OCI-M2 (cell line): ENCODE measurements at regions not wholly inside any gene's neighbourhood (a gene's known extent, or its start where the extent isn't known, plus 50 kb on each side); places are given as distances from the start of the nearest gene placed in this dataset.

ENCODE experiments used
- DNase-seq: peaks from one replicate; lab custom pipeline; 2025; ENCODE audit not compliant: unreplicated experiment; lab: John Stamatoyannopoulos, UW

DNA sequence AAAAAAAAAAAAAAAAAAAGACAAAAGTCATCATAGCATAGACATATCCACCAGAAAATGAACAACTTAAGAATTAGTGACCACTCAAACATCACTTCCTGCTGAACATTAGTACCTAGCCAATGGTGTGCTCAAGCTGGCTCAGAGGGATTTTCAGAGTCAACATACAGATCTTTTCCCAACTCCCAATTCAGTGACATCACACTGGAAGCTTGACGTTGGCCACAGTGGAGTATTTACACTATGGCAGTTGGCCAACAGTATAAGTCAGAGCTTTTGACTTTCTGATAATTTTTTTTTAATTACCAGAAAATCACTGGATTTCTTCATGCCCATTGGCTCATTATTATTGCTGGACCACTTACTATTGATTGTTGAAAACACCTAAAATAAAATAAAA lies 383.5 kb downstream of the ARHGEF28 start:
- DNase-seq = no peak

DNA sequence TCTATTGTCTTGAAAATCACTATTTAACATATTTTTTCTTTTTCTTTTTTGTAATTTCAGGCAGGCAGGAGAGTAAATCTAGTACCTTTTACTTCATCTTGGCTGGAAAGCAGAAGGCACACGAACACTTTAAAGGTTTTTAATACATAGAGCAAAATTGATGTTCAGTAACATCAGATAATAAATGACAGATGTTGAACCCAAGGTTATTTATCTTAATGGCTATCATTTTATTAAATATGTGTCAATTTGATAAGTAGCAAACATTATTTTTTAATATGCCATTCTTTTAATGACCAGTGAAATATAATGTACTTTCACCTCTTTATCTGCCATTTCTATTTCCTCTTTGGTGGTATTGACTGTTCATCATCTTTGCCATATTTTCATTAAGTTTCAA lies 381.2 kb downstream of the ARHGEF28 start:
- DNase-seq = no peak

- no peak for DNase-seq
Measured at GRCh38 chr5:73999297-73999696, 373.3 kb downstream of the ARHGEF28 start.

DNA sequence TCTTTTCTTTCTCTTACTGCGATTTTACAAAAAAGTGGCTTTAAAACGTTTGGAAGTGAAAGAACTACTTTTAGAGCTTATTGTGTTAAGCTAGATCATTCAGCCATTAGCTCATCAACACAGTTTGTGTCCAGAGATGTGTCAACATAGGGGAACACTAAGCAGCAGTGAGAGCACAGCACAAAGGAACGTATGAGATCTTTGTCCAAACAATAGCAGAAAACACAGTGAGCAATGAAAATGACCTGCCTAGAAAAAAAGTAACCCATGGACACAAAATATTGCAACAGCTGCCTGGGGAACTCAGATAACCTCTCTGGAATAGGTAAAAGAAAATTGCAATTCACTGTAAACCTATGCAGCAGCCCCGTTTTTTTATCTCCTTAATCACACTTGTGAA lies 372.5 kb downstream of the ARHGEF28 start:
- no peak for DNase-seq

DNA sequence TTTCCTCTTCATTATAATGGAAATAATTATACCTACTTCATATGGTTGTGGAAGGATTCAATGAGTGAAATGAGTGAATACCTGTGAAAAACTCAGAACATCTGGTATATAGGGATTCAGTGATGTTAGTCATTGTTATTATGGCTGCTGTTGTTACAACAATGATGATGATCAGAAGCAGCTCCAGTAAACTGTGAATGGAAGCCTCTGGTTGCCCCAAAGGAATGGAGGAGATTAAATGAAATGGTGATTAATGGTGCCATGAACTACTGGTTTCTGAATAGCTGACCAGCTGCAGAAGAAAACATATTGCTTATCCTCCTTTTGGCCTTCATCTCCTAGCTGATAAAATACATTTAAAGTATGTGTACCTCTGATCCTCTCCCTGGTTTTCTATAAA lies 372.0 kb downstream of the ARHGEF28 start:
- no peak for DNase-seq

DNA sequence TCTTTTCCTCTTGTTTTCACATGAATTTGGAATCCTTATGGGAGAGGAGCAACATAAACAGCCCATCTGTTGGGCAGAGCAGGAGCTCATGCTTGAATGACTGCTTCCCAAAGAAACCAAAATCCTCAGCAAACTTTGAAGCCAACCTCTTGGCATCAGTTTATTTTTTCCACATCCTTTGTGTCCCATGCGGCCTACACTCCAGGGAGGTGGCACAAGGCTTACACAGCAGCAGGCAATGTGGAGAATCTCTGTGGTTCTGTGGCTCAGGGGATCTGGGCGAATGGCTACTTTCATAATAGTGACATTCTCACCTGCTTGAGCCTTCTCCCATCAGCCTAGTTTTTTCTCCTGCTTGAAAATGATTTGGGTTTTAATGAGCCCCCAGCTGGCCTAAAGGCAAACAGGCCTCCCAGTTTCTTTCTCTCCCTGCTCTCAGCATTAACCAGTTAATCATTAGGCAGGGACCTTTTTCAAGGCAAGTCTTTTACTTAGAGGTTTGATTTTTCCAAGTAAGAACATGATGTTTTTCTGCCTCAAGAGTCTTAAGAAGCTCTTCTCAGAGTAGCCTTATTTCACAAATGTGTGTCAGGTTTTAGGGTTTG lies 370.3 kb downstream of the ARHGEF28 start:
- DNase-seq = no peak

DNA sequence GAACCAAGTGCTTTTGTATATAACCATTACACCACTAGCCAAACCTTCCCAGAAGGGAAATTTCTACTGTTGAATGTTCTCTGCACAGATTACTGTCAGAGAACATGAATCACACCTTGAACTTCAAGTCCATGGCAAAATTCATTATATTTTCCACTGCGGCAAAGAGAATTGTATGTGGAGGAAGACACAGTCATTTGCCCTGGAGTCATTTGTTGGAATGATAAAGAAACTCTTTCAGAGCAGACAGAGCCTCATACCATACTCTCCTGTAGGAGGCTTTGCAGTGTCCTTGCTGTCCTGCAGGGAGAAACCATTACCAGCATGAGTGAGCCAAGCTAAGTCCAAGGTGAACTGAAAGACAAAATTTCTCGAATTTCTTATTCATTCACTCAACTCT lies 369.0 kb downstream of the ARHGEF28 start:
- DNase-seq = no peak
